ENCODE measurements at regions not wholly inside any gene's neighbourhood (a gene's known extent, or its start where the extent isn't known, plus 50 kb on each side); places are given as distances from the start of the nearest gene placed in this dataset.

- H3K9me3 ChIP-seq (ENCODE audit: control extremely low read depth in 1 of 3, control insufficient read depth in 2 of 3, insufficient read depth in 1 of 3, low read length in 2 of 3): no peaks in the 10 kb centered on the region
- POLR2A ChIA-PET: no interaction called here
- no peaks in the 10 kb centered on the region for H3K36me3 ChIP-seq (replicated peaks in 1 of 2; ENCODE audit: control extremely low read depth in 1 of 2, control insufficient read depth in 1 of 2, extremely low read depth in 1 of 2, insufficient read depth in 2 of 2, low read length in 1 of 2)
These were observed 59.4 kb upstream of the ARSJ start for GRCh38 chr4:114038762-114039387.

More at GRCh38 chr4:114038762-114039387, 59.4 kb upstream of the ARSJ start:
- Mint-ChIP-seq H3K27me3 (peaks cover 19% of the 10 kb centered on the region), H3K4me1 (no peaks in the 10 kb centered on the region), H3K9me3 (ENCODE audit: insufficient read depth) (peaks cover 2% of the 10 kb centered on the region), H3K4me3 (no peak overlapping the region), H3K27ac (no peak overlapping the region)
- no peak overlapping the region for H3K9ac ChIP-seq (ENCODE audit: low read length)
- no peak overlapping the region for H3K27ac ChIP-seq (ENCODE audit: low read length in 2 of 2)
- intact Hi-C loops (cut with micrococcal nuclease): no loop called here
- DNase-seq (no peak), ATAC-seq (ENCODE audit: low read depth) (no peak)
- no CpG with 5 or more reads among the region's 2 CpGs for WGBS (ENCODE audit: insufficient coverage)
- H3K4me1 ChIP-seq (ENCODE audit: control insufficient read depth in 2 of 2, insufficient read depth in 2 of 2, low read length in 2 of 2): no peaks in the 10 kb centered on the region
- peaks cover 0 to 9% (median 0%) of the 10 kb centered on the region in 4 experiments for H3K27me3 ChIP-seq (replicated peaks in 1 of 4; ENCODE audit: control extremely low read depth in 1 of 4, control insufficient read depth in 3 of 4, insufficient read depth in 4 of 4, low read length in 3 of 4)
- CTCF ChIA-PET: no interaction called here
- H3K79me2 ChIP-seq (ENCODE audit: control insufficient read depth, insufficient read depth, low read length): no peaks in the 10 kb centered on the region
- no peak overlapping the region for H2AFZ ChIP-seq (ENCODE audit: insufficient read depth, low read depth, low read length, poor library complexity, severe bottlenecking)
- no peak for TF ChIP-seq CTCF (IDR thresholded peaks at IDR 0.05)
- no peak for TF ChIP-seq EZH2 (IDR thresholded peaks at IDR 0.05; ENCODE audit: borderline replicate concordance, insufficient read depth, low read depth, low read length, poor library complexity, severe bottlenecking)
- H4K20me1 ChIP-seq (ENCODE audit: control insufficient read depth, insufficient read depth, low read length, poor library complexity, severe bottlenecking): no peaks in the 10 kb centered on the region
- H3K4me2 ChIP-seq (replicated peaks; ENCODE audit: low read depth, low read length, poor library complexity, severe bottlenecking): no peak overlapping the region
- H3K4me3 ChIP-seq (ENCODE audit: control extremely low read depth in 1 of 5, extremely low read depth in 1 of 5, insufficient read depth in 1 of 5, low read depth in 2 of 5, low read length in 4 of 5): no peak overlapping the region
